Ascending aorta (tissue), 2 donors: ENCODE measurements at regions not wholly inside any gene's neighbourhood (a gene's known extent, or its start where the extent isn't known, plus 50 kb on each side); places are given as distances from the start of the nearest gene placed in this dataset.

ENCODE experiments used
- DNase-seq, 2 donors: peaks; one replicate each; pipeline ENCODE4 v3.0.0-alpha.2; 2019; ENCODE audit warnings: low spot score in 2 of 2
- H3K27ac ChIP-seq, 2 donors: fragments of 200-600 bp; sonication (generic); one replicate each; pipeline ENCODE4 v1.5.1; 2016 to 2017; ENCODE audit warnings: mild to moderate bottlenecking in 1 of 2
- H3K27me3 ChIP-seq: fragments of 200-600 bp; sonication (generic); one replicate; pipeline ENCODE4 v1.5.1; 2017
- H3K36me3 ChIP-seq, 2 donors: fragments of 200-600 bp; sonication (generic); one replicate each; pipeline ENCODE4 v1.5.1; 2016
- H3K4me1 ChIP-seq, 2 donors: fragments of 200-600 bp; sonication (generic); one replicate each; pipeline ENCODE4 v1.5.1; 2016 to 2017; ENCODE audit warnings: mild to moderate bottlenecking in 1 of 2
- H3K4me3 ChIP-seq, 2 donors: fragments of 200-600 bp; sonication (generic); one replicate each; pipeline ENCODE4 v1.5.1; 2016 to 2017; ENCODE audit warnings: mild to moderate bottlenecking in 1 of 2
- H3K9me3 ChIP-seq, 2 donors: fragments of 200-600 bp; sonication (generic); one replicate each; pipeline ENCODE4 v1.5.1; 2016
- intact Hi-C: fragments of 100-400 bp; cut with DNase I; formaldehyde crosslinking; loops from one replicate; pipeline ENCODE4 v1.15.1; 2023
- TF ChIP-seq, protein P1 (sequence below), 3 experiments: fragments of 200-600 bp in 2 of 3; fragments of 450-650 bp in 1 of 3; sonication (generic) in 2 of 3; IDR thresholded peaks; one replicate each; pipeline ENCODE4 v1.5.1; 2016 to 2019; ENCODE audit warnings: antibody characterized with exemption in 3 of 3, mild to moderate bottlenecking in 1 of 3, moderate library complexity in 1 of 3

DNA sequence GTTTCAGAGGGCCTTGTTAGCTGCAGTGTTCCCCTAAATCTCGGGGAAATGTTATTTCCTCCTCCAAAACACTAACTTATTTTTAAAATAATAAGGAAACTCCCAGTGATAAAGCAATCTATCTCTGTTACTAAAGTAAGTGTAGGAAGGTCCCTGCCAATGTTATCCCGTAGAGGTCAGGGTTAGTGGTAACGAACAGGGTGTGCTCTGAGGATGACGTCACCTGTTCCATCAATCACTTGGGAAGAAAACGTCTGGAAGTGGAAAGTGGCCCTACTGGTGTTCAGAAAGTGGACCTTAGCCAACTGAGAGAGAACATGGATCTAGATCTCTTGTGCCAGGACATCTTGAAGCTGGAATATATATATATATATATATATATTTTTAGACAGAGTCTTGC is 249.5 kb downstream of the BCOR start:
- no peak overlapping the region for H3K27ac ChIP-seq
- DNase-seq: no peak
- TF ChIP-seq, protein P1, sequence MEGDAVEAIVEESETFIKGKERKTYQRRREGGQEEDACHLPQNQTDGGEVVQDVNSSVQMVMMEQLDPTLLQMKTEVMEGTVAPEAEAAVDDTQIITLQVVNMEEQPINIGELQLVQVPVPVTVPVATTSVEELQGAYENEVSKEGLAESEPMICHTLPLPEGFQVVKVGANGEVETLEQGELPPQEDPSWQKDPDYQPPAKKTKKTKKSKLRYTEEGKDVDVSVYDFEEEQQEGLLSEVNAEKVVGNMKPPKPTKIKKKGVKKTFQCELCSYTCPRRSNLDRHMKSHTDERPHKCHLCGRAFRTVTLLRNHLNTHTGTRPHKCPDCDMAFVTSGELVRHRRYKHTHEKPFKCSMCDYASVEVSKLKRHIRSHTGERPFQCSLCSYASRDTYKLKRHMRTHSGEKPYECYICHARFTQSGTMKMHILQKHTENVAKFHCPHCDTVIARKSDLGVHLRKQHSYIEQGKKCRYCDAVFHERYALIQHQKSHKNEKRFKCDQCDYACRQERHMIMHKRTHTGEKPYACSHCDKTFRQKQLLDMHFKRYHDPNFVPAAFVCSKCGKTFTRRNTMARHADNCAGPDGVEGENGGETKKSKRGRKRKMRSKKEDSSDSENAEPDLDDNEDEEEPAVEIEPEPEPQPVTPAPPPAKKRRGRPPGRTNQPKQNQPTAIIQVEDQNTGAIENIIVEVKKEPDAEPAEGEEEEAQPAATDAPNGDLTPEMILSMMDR (IDR thresholded peaks at IDR 0.05): no peak
- intact Hi-C loops: loop anchor here (10.0 kb wide), 1 partner anchor 57 kb away; no protein-coding TSS in a partner anchor
- H3K27me3 ChIP-seq: peaks cover 7% of the 10 kb centered on the region
- no peaks in the 10 kb centered on the region for H3K36me3 ChIP-seq
- no peak overlapping the region for H3K4me3 ChIP-seq
- no peaks in the 10 kb centered on the region for H3K4me1 ChIP-seq
- H3K9me3 ChIP-seq: no peaks in the 10 kb centered on the region

DNA sequence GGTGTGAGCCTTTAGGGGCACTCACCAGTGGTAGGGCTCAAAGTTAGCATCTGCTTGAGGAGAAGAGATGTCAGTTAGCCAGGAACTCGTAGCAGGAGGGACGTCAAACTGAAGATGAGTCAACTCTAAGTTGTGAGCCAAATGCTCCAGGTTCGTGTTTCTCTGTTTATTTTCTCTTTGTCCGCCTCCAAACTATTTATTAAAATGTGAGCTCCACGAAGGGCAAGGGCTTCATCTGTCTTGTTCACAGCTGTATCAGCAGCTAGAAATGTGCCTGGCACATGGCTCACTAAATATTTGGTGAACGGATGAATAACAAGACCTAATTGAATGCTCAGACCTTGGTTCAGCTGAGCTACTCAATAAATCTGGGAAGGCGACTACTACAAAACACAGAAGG is 248.9 kb downstream of the BCOR start:
- TF ChIP-seq, protein P1 (IDR thresholded peaks at IDR 0.05): no peak
- Histone ChIP-seq H3K4me1 (no peaks in the 10 kb centered on the region), H3K36me3 (no peaks in the 10 kb centered on the region), H3K27ac (no peak overlapping the region), H3K9me3 (no peaks in the 10 kb centered on the region), H3K4me3 (no peak overlapping the region), H3K27me3 (peaks cover 7% of the 10 kb centered on the region)
- no peak for DNase-seq
- intact Hi-C loops: loop anchor here (10.0 kb wide), 1 partner anchor 56 kb away; no protein-coding TSS in a partner anchor

DNA sequence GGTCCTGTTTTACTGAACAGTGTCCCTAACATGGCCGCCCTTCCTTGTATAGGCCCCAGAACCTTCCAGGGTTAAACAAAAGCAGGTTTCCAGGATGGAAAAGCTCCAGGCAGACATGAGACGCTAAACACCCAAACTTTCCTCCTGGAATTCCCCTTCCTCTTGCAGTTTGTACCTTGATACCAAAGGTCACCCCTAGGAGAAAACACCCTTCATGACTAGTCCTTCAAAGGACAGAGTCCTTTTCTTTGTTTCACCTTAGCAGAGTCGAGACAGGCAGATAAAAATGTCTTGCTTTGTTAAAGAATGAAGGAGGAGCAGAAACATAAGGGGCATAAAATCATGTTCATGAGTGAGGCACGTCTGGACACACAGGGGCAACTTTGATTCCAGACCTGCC is 247.5 kb downstream of the BCOR start:
- H3K36me3 ChIP-seq: no peaks in the 10 kb centered on the region
- no peak overlapping the region for H3K27ac ChIP-seq
- DNase-seq: no peak
- TF ChIP-seq, protein P1 (IDR thresholded peaks at IDR 0.05): no peak
- no peaks in the 10 kb centered on the region for H3K4me1 ChIP-seq
- intact Hi-C loops: no loop called here
- H3K9me3 ChIP-seq: no peaks in the 10 kb centered on the region
- H3K27me3 ChIP-seq: peaks cover 7% of the 10 kb centered on the region
- H3K4me3 ChIP-seq: no peak overlapping the region

DNA sequence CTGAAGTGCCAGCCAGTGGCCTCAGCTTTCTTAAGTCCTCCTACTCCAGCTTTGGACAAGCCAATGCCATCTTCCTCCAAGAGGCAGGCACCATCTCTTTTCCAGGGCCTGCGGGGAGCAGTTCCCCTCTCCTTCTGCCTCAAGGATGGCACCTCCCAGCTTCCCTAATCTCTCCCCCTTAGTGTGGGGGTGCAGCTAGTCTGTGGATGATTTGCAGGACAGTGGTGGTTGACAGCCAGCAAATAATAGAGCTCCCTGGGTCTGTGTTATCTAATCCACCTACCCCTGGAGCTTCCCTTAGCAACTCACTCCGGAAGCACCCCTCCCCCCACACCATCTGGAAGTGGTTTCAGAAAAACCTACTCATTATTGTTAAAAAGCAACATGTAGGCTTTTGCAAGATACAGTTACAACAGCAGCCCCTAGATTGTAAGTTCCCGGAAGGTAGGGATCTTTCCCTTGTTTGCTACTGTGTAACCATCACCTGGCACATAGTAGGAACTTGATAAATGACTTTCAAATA is 247.1 kb downstream of the BCOR start:
- intact Hi-C loops: no loop called here
- TF ChIP-seq, protein P1 (IDR thresholded peaks at IDR 0.05): no peak
- no peaks in the 10 kb centered on the region for H3K4me1 ChIP-seq
- peaks cover 7% of the 10 kb centered on the region for H3K27me3 ChIP-seq
- no peaks in the 10 kb centered on the region for H3K9me3 ChIP-seq
- H3K4me3 ChIP-seq: no peak overlapping the region
- H3K27ac ChIP-seq: no peak overlapping the region
- DNase-seq: no peak
- H3K36me3 ChIP-seq: no peaks in the 10 kb centered on the region

DNA sequence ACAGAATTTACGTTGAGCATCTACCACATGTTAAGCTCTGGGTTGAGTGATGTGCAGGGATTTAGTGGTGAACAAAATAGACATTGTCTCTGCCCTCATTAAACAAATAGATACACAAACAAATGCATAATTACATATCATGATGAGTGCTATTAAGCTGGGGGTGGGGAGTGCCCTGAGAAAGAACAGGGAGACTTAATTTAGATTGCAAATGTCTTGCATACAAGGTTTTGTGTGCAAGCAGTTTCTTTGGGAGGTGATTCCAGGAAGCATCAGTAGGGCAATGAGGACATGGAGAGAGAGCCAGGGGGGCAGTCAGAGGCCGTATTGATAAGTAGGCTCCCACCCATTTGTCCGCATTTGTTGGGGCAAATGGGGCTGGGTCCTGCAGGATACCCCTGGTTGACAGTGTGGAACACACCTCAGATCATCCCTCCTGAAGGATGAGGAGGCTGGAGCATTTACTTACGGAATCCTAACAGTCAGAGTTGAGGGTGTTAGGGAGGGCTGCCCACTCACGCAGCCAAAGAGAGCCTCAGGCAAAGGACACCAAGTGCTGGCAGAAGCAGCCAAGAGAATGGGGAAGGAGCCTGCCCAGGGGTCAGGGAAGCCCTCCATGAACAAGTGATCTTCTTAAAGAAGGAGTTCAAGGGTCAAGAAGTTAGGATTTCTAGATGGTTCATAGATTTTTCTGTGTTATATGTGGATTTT is 245.9 kb downstream of the BCOR start:
- no peak for DNase-seq
- H3K9me3 ChIP-seq: no peaks in the 10 kb centered on the region
- H3K27ac ChIP-seq: no peak overlapping the region
- no peaks in the 10 kb centered on the region for H3K36me3 ChIP-seq
- no peaks in the 10 kb centered on the region for H3K4me1 ChIP-seq
- no peak overlapping the region for H3K4me3 ChIP-seq
- H3K27me3 ChIP-seq: peaks cover 7% of the 10 kb centered on the region
- TF ChIP-seq, protein P1 (IDR thresholded peaks at IDR 0.05): no peak
- intact Hi-C loops: no loop called here
